Esophagus squamous epithelium (tissue), 4 donors: ENCODE measurements at regions not wholly inside any gene's neighbourhood (a gene's known extent, or its start where the extent isn't known, plus 50 kb on each side); places are given as distances from the start of the nearest gene placed in this dataset.

ENCODE experiments used
- CTCF ChIP-seq, 6 experiments: fragments of 450-650 bp in 4 of 6; fragments of 200-600 bp in 2 of 6; sonication (generic) in 2 of 6; IDR thresholded peaks; one replicate each; pipeline ENCODE4 v1.5.1; 2016 to 2019; ENCODE audit warnings: antibody characterized with exemption in 6 of 6, mild to moderate bottlenecking in 4 of 6, moderate library complexity in 4 of 6
- POLR2A ChIP-seq, 4 donors: fragments of 450-650 bp; IDR thresholded peaks; one replicate each; pipeline ENCODE4 v1.6.1; 2017; ENCODE audit warnings: antibody characterized with exemption in 4 of 4, mild to moderate bottlenecking in 4 of 4, moderate library complexity in 3 of 4

GRCh38 chr3:22861426-22861825, 341.7 kb upstream of the UBE2E2 start:
- TF ChIP-seq POLR2A (IDR thresholded peaks at IDR 0.05) (no peak), CTCF (IDR thresholded peaks at IDR 0.05) (no peak)
